ENCODE measurements at regions not wholly inside any gene's neighbourhood (a gene's known extent, or its start where the extent isn't known, plus 50 kb on each side); places are given as distances from the start of the nearest gene placed in this dataset.
"Not testable (repeated sequence)": the region's sequence is repeated elsewhere in the genome, so short reads cannot be mapped to it uniquely, and the experiment has no call there.

GRCh38 chr16:15204571-15204970 lies 110.5 kb upstream of the RRN3 start:
- CTCF ChIA-PET (ENCODE audit: low intra/inter-chr PET ratio); FAIRE-seq: not testable (repeated sequence)

DNA sequence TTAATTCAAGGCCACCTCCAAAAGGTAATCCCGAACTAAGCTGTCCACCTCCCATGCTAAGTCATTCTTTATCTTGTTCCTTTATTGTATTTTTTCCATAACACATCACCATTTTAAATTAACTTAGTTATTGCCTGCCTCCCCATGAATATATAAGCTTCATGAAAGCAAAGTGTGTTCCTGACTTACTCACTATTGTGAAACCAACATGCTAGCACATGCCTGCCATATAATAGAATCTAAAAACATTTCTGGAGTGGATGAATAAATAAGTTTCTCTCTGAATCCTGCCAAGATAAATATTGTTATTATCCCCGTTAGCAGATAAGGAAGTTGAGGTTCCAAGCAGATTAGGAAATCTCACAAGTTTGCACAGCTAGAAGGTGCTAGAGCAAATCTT lies 98.7 kb upstream of the RRN3 start:
- H3K36me3 ChIP-seq (ENCODE audit: control insufficient read depth, insufficient read depth, low read length); H3K9ac ChIP-seq (ENCODE audit: insufficient read depth in 1 of 2, low read depth in 2 of 2, low read length in 2 of 2); H3K9me1 ChIP-seq (ENCODE audit: control insufficient read depth, insufficient read depth, low read length); POLR2A ChIA-PET; ATAC-seq; H3K27ac ChIP-seq (ENCODE audit: extremely low read depth, low read depth, low read length); BruUV-seq (replicated peaks); H3K9me3 ChIP-seq (replicated peaks; ENCODE audit: control insufficient read depth, insufficient read depth, low read depth, low read length); H4K20me1 ChIP-seq (replicated peaks; ENCODE audit: control insufficient read depth, insufficient read depth, low read length); H3K4me2 ChIP-seq (ENCODE audit: insufficient read depth, low read length); in situ Hi-C loops (cut with MboI); intact Hi-C loops (cut with micrococcal nuclease); CTCF ChIA-PET (ENCODE audit: low intra/inter-chr PET ratio); H3K4me1 ChIP-seq (replicated peaks in 1 of 2; ENCODE audit: control insufficient read depth in 2 of 2, insufficient read depth in 2 of 2, low read length in 2 of 2); H3K4me3 ChIP-seq; H3K27me3 ChIP-seq (ENCODE audit: control insufficient read depth in 2 of 2, insufficient read depth in 2 of 2, low read length in 2 of 2); DNase-seq (ENCODE audit: extremely low read depth in 1 of 4, low spot score in 3 of 4); H2AFZ ChIP-seq (ENCODE audit: low read depth, low read length); FAIRE-seq: not testable (repeated sequence)
- peaks cover 17% of the 10 kb centered on the region for H3K79me2 ChIP-seq (ENCODE audit: control insufficient read depth, insufficient read depth, low read length)
- 71% methylated on average over 1 of the region's 2 CpGs for whole genome bisulfite sequencing (ENCODE audit: insufficient coverage, low coverage, missing lambda C conversion rate)

More at GRCh38 chr16:15204571-15204970, 110.5 kb upstream of the RRN3 start:
- H3K4me1 ChIP-seq (replicated peaks in 1 of 2; ENCODE audit: control insufficient read depth in 2 of 2, insufficient read depth in 2 of 2, low read length in 2 of 2); in situ Hi-C loops (cut with MboI); BruUV-seq (replicated peaks); intact Hi-C loops (cut with micrococcal nuclease); DNase-seq (ENCODE audit: extremely low read depth in 1 of 4, low spot score in 3 of 4); H2AFZ ChIP-seq (ENCODE audit: low read depth, low read length); H3K27ac ChIP-seq (ENCODE audit: extremely low read depth, low read depth, low read length); ATAC-seq; H3K4me3 ChIP-seq; H3K9ac ChIP-seq (ENCODE audit: insufficient read depth in 1 of 2, low read depth in 2 of 2, low read length in 2 of 2); H3K79me2 ChIP-seq (ENCODE audit: control insufficient read depth, insufficient read depth, low read length); H3K36me3 ChIP-seq (ENCODE audit: control insufficient read depth, insufficient read depth, low read length); H3K4me2 ChIP-seq (ENCODE audit: insufficient read depth, low read length); POLR2A ChIA-PET; H3K9me1 ChIP-seq (ENCODE audit: control insufficient read depth, insufficient read depth, low read length); H4K20me1 ChIP-seq (replicated peaks; ENCODE audit: control insufficient read depth, insufficient read depth, low read length); H3K27me3 ChIP-seq (ENCODE audit: control insufficient read depth in 2 of 2, insufficient read depth in 2 of 2, low read length in 2 of 2); H3K9me3 ChIP-seq (replicated peaks; ENCODE audit: control insufficient read depth, insufficient read depth, low read depth, low read length): not testable (repeated sequence)
- WGBS (ENCODE audit: insufficient coverage, low coverage, missing lambda C conversion rate) = 83% methylated on average over 4 of the region's 5 CpGs

- H3K79me2 ChIP-seq (ENCODE audit: control insufficient read depth, insufficient read depth, low read length) = peaks cover 17% of the 10 kb centered on the region
- FAIRE-seq; intact Hi-C loops (cut with micrococcal nuclease); H3K4me2 ChIP-seq (ENCODE audit: insufficient read depth, low read length); H3K4me3 ChIP-seq; H3K9me3 ChIP-seq (replicated peaks; ENCODE audit: control insufficient read depth, insufficient read depth, low read depth, low read length); BruUV-seq (replicated peaks); ATAC-seq; H3K9ac ChIP-seq (ENCODE audit: insufficient read depth in 1 of 2, low read depth in 2 of 2, low read length in 2 of 2); POLR2A ChIA-PET; DNase-seq (ENCODE audit: extremely low read depth in 1 of 4, low spot score in 3 of 4); CTCF ChIA-PET (ENCODE audit: low intra/inter-chr PET ratio); in situ Hi-C loops (cut with MboI); H3K27ac ChIP-seq (ENCODE audit: extremely low read depth, low read depth, low read length); H3K27me3 ChIP-seq (ENCODE audit: control insufficient read depth in 2 of 2, insufficient read depth in 2 of 2, low read length in 2 of 2); H3K4me1 ChIP-seq (replicated peaks in 1 of 2; ENCODE audit: control insufficient read depth in 2 of 2, insufficient read depth in 2 of 2, low read length in 2 of 2); H3K36me3 ChIP-seq (ENCODE audit: control insufficient read depth, insufficient read depth, low read length); H4K20me1 ChIP-seq (replicated peaks; ENCODE audit: control insufficient read depth, insufficient read depth, low read length); H2AFZ ChIP-seq (ENCODE audit: low read depth, low read length); H3K9me1 ChIP-seq (ENCODE audit: control insufficient read depth, insufficient read depth, low read length): not testable (repeated sequence)
- WGBS (ENCODE audit: insufficient coverage, low coverage, missing lambda C conversion rate) = no CpG with 5 or more reads among the region's 2 CpGs
Observed at GRCh38 chr16:15192197-15192596, 98.1 kb upstream of the RRN3 start.

- FAIRE-seq; H3K9me3 ChIP-seq (replicated peaks; ENCODE audit: control insufficient read depth, insufficient read depth, low read depth, low read length); H3K4me2 ChIP-seq (ENCODE audit: insufficient read depth, low read length); intact Hi-C loops (cut with micrococcal nuclease); H2AFZ ChIP-seq (ENCODE audit: low read depth, low read length); H3K4me3 ChIP-seq; CTCF ChIA-PET (ENCODE audit: low intra/inter-chr PET ratio); H3K9ac ChIP-seq (ENCODE audit: insufficient read depth in 1 of 2, low read depth in 2 of 2, low read length in 2 of 2); DNase-seq (ENCODE audit: extremely low read depth in 1 of 4, low spot score in 3 of 4); ATAC-seq; H3K9me1 ChIP-seq (ENCODE audit: control insufficient read depth, insufficient read depth, low read length); BruUV-seq (replicated peaks); H4K20me1 ChIP-seq (replicated peaks; ENCODE audit: control insufficient read depth, insufficient read depth, low read length); H3K27me3 ChIP-seq (ENCODE audit: control insufficient read depth in 2 of 2, insufficient read depth in 2 of 2, low read length in 2 of 2); H3K36me3 ChIP-seq (ENCODE audit: control insufficient read depth, insufficient read depth, low read length); H3K27ac ChIP-seq (ENCODE audit: extremely low read depth, low read depth, low read length); H3K4me1 ChIP-seq (replicated peaks in 1 of 2; ENCODE audit: control insufficient read depth in 2 of 2, insufficient read depth in 2 of 2, low read length in 2 of 2); in situ Hi-C loops (cut with MboI); POLR2A ChIA-PET: not testable (repeated sequence)
- H3K79me2 ChIP-seq (ENCODE audit: control insufficient read depth, insufficient read depth, low read length) = peaks cover 15% of the 10 kb centered on the region
- WGBS (ENCODE audit: insufficient coverage, low coverage, missing lambda C conversion rate) = no CpG with 5 or more reads among the region's 2 CpGs
Observed at GRCh38 chr16:15189478-15189877, 95.4 kb upstream of the RRN3 start.
